Lung (tissue), 11 donors: ENCODE measurements at regions not wholly inside any gene's neighbourhood (a gene's known extent, or its start where the extent isn't known, plus 50 kb on each side); places are given as distances from the start of the nearest gene placed in this dataset.

Experiments used
- ATAC-seq: fragments of 200-7000 bp; cut with Tn5 transposase; one replicate; pipeline ENCODE4 v1.9.1; 2020; ENCODE audit warnings: moderate number of reproducible peaks; ENCODE audit not compliant: insufficient read depth, low FRiP score
- DNase-seq, 3 donors: peaks; one replicate each; pipeline ENCODE4 v3.0.0-alpha.2; 2013 to 2017
- H3K27ac ChIP-seq, 2 donors: one replicate each; pipeline ENCODE4 v1.5.1; 2013; ENCODE audit warnings: mild to moderate bottlenecking in 2 of 2, moderate library complexity in 2 of 2, control low read depth in 1 of 2, inconsistent platforms in 1 of 2, low read depth in 1 of 2, low read length in 1 of 2
- H3K27me3 ChIP-seq, 3 donors: one replicate each; pipeline ENCODE4 v1.5.1; 2013; ENCODE audit warnings: low read length in 2 of 3; ENCODE audit not compliant: control insufficient read depth in 3 of 3, insufficient read depth in 3 of 3
- H3K36me3 ChIP-seq, 4 donors: one replicate each; pipeline ENCODE4 v1.5.1; 2013; ENCODE audit warnings: low read length in 4 of 4, mild to moderate bottlenecking in 1 of 4, moderate library complexity in 1 of 4; ENCODE audit not compliant: control insufficient read depth in 4 of 4, insufficient read depth in 4 of 4
- H3K4me1 ChIP-seq, 5 donors: one replicate each; pipeline ENCODE4 v1.5.1; 2013; ENCODE audit warnings: low read length in 5 of 5, mild to moderate bottlenecking in 2 of 5, moderate library complexity in 1 of 5; ENCODE audit not compliant: control insufficient read depth in 5 of 5, insufficient read depth in 5 of 5
- H3K4me3 ChIP-seq: one replicate; pipeline ENCODE4 v1.5.1; 2013; ENCODE audit warnings: mild to moderate bottlenecking, control low read depth, moderate library complexity
- H3K9ac ChIP-seq, 2 donors: one replicate each; pipeline ENCODE4 v1.5.1; 2013; ENCODE audit warnings: low read length in 2 of 2, control low read depth in 1 of 2; ENCODE audit not compliant: insufficient read depth in 1 of 2
- H3K9me3 ChIP-seq, 4 donors: one replicate each; pipeline ENCODE4 v1.5.1; 2013; ENCODE audit warnings: low read length in 3 of 4, mild to moderate bottlenecking in 1 of 4, moderate library complexity in 1 of 4; ENCODE audit not compliant: control insufficient read depth in 4 of 4, insufficient read depth in 3 of 4
- WGBS, 2 donors: extraction: QIAGEN DNeasy Blood & Tissue Kit; methylation state at CpG; one replicate each; pipeline ENCODE4 v1.1.7; 2013; 5-methylcytosine and 5-hydroxymethylcytosine counted together
- TF ChIP-seq, protein P1 (sequence below): IDR thresholded peaks from 2 replicates; pipeline ENCODE4 v1.5.1; 2012; ENCODE audit warnings: mild to moderate bottlenecking; ENCODE audit errors: control extremely low read depth, extremely low read depth
- donor health status: control.
- donor health status: control.
- donor health status: Bipolar disorder and iron deficiency.
- donor health status: healthy.
- donor health status: DM: yes; HTN: yes; CAD: no.

DNA sequence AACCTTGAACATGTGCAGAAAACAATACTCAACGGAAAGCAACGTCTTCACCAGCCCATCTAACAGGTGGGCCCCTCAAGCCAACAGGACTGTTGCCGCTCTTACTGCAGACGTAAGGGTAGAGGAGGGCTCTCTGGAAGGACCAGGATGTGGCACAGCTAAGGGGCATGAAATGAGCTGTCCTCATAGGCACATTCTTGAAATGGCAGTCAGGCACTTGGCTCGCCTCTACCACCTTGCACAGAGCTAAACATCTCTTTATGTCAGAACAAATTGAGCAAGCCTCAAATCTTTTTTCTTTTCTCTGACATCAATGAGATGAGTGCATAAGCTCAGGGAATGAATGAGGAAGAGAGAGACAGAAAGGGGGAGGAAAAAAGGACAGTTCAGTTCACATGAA, 86.4 kb upstream of the ESRRG start:
- DNase-seq: no peak
- H3K27me3 ChIP-seq: peaks cover 0 to 3% (median 0%) of the 10 kb centered on the region in 3 donors
- H3K27ac ChIP-seq: no peak overlapping the region
- WGBS, 2 donors: 83 to 91% methylated on average over 5 of the region's 5 CpGs
- no peaks in the 10 kb centered on the region for H3K36me3 ChIP-seq
- no peak overlapping the region for H3K9ac ChIP-seq
- TF ChIP-seq, protein P1, sequence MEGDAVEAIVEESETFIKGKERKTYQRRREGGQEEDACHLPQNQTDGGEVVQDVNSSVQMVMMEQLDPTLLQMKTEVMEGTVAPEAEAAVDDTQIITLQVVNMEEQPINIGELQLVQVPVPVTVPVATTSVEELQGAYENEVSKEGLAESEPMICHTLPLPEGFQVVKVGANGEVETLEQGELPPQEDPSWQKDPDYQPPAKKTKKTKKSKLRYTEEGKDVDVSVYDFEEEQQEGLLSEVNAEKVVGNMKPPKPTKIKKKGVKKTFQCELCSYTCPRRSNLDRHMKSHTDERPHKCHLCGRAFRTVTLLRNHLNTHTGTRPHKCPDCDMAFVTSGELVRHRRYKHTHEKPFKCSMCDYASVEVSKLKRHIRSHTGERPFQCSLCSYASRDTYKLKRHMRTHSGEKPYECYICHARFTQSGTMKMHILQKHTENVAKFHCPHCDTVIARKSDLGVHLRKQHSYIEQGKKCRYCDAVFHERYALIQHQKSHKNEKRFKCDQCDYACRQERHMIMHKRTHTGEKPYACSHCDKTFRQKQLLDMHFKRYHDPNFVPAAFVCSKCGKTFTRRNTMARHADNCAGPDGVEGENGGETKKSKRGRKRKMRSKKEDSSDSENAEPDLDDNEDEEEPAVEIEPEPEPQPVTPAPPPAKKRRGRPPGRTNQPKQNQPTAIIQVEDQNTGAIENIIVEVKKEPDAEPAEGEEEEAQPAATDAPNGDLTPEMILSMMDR: no peak
- H3K9me3 ChIP-seq: peaks cover 0 to 1% (median 0%) of the 10 kb centered on the region in 4 donors
- peaks cover 0 to 8% (median 3%) of the 10 kb centered on the region in 5 donors for H3K4me1 ChIP-seq
- ATAC-seq: no peak
- no peak overlapping the region for H3K4me3 ChIP-seq

DNA sequence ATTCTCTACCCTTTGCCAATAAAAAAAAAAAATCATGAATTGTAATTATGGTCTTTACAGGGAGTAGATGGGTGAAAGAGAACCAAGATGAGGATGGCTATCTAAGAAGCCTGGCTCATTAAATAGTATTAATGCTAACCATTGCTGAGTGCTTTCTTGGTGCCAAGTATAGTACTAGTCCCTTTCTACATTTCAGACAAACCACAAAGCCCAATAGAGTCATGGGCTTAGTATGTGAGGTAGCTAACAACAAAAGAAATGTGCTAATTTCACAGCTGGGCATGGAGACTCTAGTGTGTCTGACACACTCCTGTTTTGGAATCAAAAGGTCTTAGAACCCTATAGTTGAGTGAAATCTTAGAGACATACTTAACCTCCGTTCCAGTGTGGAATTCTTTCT, 84.5 kb upstream of the ESRRG start:
- 82 to 83% methylated on average over 1 of the region's 1 CpG for WGBS, 2 donors
- no peak for ATAC-seq
- Histone ChIP-seq H3K36me3 (no peaks in the 10 kb centered on the region), H3K27ac (no peak overlapping the region), H3K9me3 (peaks cover 0 to 1% (median 0%) of the 10 kb centered on the region in 4 donors), H3K4me3 (no peak overlapping the region), H3K9ac (no peak overlapping the region), H3K27me3 (no peaks in the 10 kb centered on the region), H3K4me1 (peaks cover 0 to 2% (median 0%) of the 10 kb centered on the region in 5 donors)
- TF ChIP-seq, protein P1: no peak
- DNase-seq: no peak

DNA sequence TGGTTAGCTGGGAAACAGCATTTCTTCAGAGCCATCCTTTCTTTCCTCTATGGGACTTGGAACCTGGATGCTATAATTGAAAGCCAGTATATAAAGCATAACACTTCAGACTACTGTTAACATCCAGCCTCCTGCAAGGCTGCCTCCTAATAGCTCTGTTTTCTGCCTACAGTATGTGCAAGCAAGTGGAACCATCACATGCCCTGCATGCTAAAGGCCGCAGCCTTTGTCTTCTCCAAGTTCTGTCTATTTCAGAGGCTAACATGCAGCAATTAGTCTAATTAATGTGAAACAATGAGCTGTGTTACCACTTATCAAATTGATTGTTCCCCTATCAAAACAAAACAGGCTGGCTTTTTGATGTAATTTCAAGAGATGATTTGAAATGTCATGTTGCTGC, 82.7 kb upstream of the ESRRG start:
- WGBS, 2 donors: 85 to 91% methylated on average over 1 of the region's 1 CpG
- H3K27me3 ChIP-seq: no peaks in the 10 kb centered on the region
- H3K27ac ChIP-seq: no peak overlapping the region
- TF ChIP-seq, protein P1: no peak
- H3K4me1 ChIP-seq: no peaks in the 10 kb centered on the region
- H3K9ac ChIP-seq: no peak overlapping the region
- no peak overlapping the region for H3K4me3 ChIP-seq
- no peaks in the 10 kb centered on the region for H3K36me3 ChIP-seq
- no peak for DNase-seq
- ATAC-seq: no peak
- H3K9me3 ChIP-seq: peaks cover 0 to 1% (median 0%) of the 10 kb centered on the region in 4 donors

DNA sequence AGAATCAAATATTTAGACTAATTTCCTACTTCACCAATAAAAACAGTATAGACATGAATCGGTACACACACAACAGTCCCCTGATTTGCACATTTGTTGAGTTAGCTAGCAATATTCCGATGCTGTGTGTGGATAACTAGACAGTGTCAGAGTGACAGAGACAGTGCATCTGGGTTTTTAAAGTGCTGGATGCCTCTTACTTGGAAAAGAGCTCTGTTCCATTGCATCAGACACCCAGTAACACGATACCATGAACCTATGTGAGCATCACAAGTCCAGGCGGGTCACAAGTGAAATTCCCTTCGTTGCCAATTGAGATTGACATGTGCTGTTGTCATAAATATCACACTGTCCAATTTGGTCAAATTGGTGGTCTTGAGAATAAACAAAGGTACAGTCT, 82.0 kb upstream of the ESRRG start:
- DNase-seq: no peak
- H3K9me3 ChIP-seq: peaks cover 0 to 1% (median 0%) of the 10 kb centered on the region in 4 donors
- no peaks in the 10 kb centered on the region for H3K36me3 ChIP-seq
- H3K4me1 ChIP-seq: no peaks in the 10 kb centered on the region
- TF ChIP-seq, protein P1: no peak
- H3K27me3 ChIP-seq: no peaks in the 10 kb centered on the region
- no peak for ATAC-seq
- WGBS, 2 donors: 72% methylated on average over 5 of the region's 5 CpGs
- H3K9ac ChIP-seq: no peak overlapping the region
- peak overlapping the region in 1 of 2 donors; percentile 33 for H3K27ac ChIP-seq
- H3K4me3 ChIP-seq: no peak overlapping the region
